ENCODE measurements at regions not wholly inside any gene's neighbourhood (a gene's known extent, or its start where the extent isn't known, plus 50 kb on each side); places are given as distances from the start of the nearest gene placed in this dataset.

- TF ChIP-seq CTCF (IDR thresholded peaks at IDR 0.05) (no peak), EP300 (IDR thresholded peaks at IDR 0.05; ENCODE audit: low read depth) (no peak), POLR2A (IDR thresholded peaks at IDR 0.05) (no peak)
These were observed 58.4 kb upstream of the WIPF1 start for GRCh38 chr2:174656035-174656434.
